ENCODE measurements at regions not wholly inside any gene's neighbourhood (a gene's known extent, or its start where the extent isn't known, plus 50 kb on each side); places are given as distances from the start of the nearest gene placed in this dataset.
"Not testable (repeated sequence)": the region's sequence is repeated elsewhere in the genome, so short reads cannot be mapped to it uniquely, and the experiment has no call there.

GRCh38 chr18:73681912-73682311, 465.7 kb downstream of the FBXO15 start:
- no peak for DNase-seq (ENCODE audit: low spot score)

- DNase-seq (ENCODE audit: low spot score), result no peak
Measured at GRCh38 chr18:73681398-73681797, 466.2 kb downstream of the FBXO15 start.

- no peak for DNase-seq (ENCODE audit: low spot score)
Measured at GRCh38 chr18:73679941-73680712, 467.5 kb downstream of the FBXO15 start.

- no peak for DNase-seq (ENCODE audit: low spot score)
Measured at GRCh38 chr18:73677450-73677849, 470.2 kb downstream of the FBXO15 start.

- no peak for DNase-seq (ENCODE audit: low spot score)
Measured at GRCh38 chr18:73674125-73674865, 473.3 kb downstream of the FBXO15 start.

GRCh38 chr18:73671480-73671879, 476.2 kb downstream of the FBXO15 start:
- not testable (repeated sequence) for DNase-seq (ENCODE audit: low spot score)

GRCh38 chr18:73670524-73670923, 477.1 kb downstream of the FBXO15 start:
- no peak for DNase-seq (ENCODE audit: low spot score)

GRCh38 chr18:73670039-73670438, 477.6 kb downstream of the FBXO15 start:
- no peak for DNase-seq (ENCODE audit: low spot score)

- no peak for DNase-seq (ENCODE audit: low spot score)
Measured at GRCh38 chr18:73669297-73669696, 478.3 kb downstream of the FBXO15 start.

GRCh38 chr18:73668051-73668450, 479.6 kb downstream of the FBXO15 start:
- no peak for DNase-seq (ENCODE audit: low spot score)

- no peak for DNase-seq (ENCODE audit: low spot score)
Measured at GRCh38 chr18:73666772-73667171, 480.9 kb downstream of the FBXO15 start.

- no peak for DNase-seq (ENCODE audit: low spot score)
Measured at GRCh38 chr18:73664896-73665295, 482.7 kb downstream of the FBXO15 start.

GRCh38 chr18:73663581-73663980, 484.1 kb downstream of the FBXO15 start:
- DNase-seq (ENCODE audit: low spot score), result no peak

GRCh38 chr18:73662421-73662820, 485.2 kb downstream of the FBXO15 start:
- no peak for DNase-seq (ENCODE audit: low spot score)

- DNase-seq (ENCODE audit: low spot score), result no peak
Measured at GRCh38 chr18:73660931-73661856, 486.4 kb downstream of the FBXO15 start.

- DNase-seq (ENCODE audit: low spot score), result no peak
Measured at GRCh38 chr18:73656691-73657090, 490.9 kb downstream of the FBXO15 start.

GRCh38 chr18:73653827-73654226, 493.8 kb downstream of the FBXO15 start:
- DNase-seq (ENCODE audit: low spot score), result no peak

- no peak for DNase-seq (ENCODE audit: low spot score)
Measured at GRCh38 chr18:73653251-73653650, 494.4 kb downstream of the FBXO15 start.

GRCh38 chr18:73647391-73647790, 500.2 kb downstream of the FBXO15 start:
- DNase-seq (ENCODE audit: low spot score), result no peak

GRCh38 chr18:73646772-73647171, 500.9 kb downstream of the FBXO15 start:
- DNase-seq (ENCODE audit: low spot score), result no peak

- DNase-seq (ENCODE audit: low spot score), result no peak
Measured at GRCh38 chr18:73646196-73646595, 501.4 kb downstream of the FBXO15 start.

- no peak for DNase-seq (ENCODE audit: low spot score)
Measured at GRCh38 chr18:73645160-73645715, 502.4 kb downstream of the FBXO15 start.
